AG04450 (cell line): ENCODE measurements at regions not wholly inside any gene's neighbourhood (a gene's known extent, or its start where the extent isn't known, plus 50 kb on each side); places are given as distances from the start of the nearest gene placed in this dataset.

Experiments used
- CTCF ChIA-PET: fragments of 300-600, 350-600 bp; formaldehyde crosslinking; extraction: SDS; loops from one replicate; lab custom pipeline; 2022; ENCODE audit warnings: antibody characterized with exemption, inconsistent platforms; lab: Charles Lee
- POLR2A ChIA-PET: fragments of 350-600 bp; formaldehyde crosslinking; extraction: SDS; loops from one replicate; lab custom pipeline; 2021; ENCODE audit warnings: antibody characterized with exemption, inconsistent platforms; lab: Yijun Ruan, JAX
- DNase-seq: peaks from one replicate; pipeline ENCODE4 v3.0.0-alpha.2; 2011; ENCODE audit warnings: low read depth, low spot score
- H3K27ac ChIP-seq: one replicate; pipeline ENCODE4 v1.5.1; 2012; ENCODE audit warnings: low read depth, low read length, control low read depth
- H3K27me3 ChIP-seq: one replicate; pipeline ENCODE4 v1.6.0; 2012; ENCODE audit warnings: low read length; ENCODE audit not compliant: control insufficient read depth, insufficient read depth
- H3K4me3 ChIP-seq: 2 replicates; pipeline ENCODE4 v1.5.1; 2011; ENCODE audit warnings: mild to moderate bottlenecking, low read depth, low read length, control low read depth
- H3K9me3 ChIP-seq: 2 replicates; pipeline ENCODE4 v1.5.1; 2012; ENCODE audit warnings: low read length; ENCODE audit not compliant: control insufficient read depth, insufficient read depth
- TF ChIP-seq, protein P1 (sequence below): IDR thresholded peaks from 2 replicates; pipeline ENCODE4 v1.5.1; 2011; ENCODE audit warnings: low read depth, low read length, control low read depth, inconsistent platforms

DNA sequence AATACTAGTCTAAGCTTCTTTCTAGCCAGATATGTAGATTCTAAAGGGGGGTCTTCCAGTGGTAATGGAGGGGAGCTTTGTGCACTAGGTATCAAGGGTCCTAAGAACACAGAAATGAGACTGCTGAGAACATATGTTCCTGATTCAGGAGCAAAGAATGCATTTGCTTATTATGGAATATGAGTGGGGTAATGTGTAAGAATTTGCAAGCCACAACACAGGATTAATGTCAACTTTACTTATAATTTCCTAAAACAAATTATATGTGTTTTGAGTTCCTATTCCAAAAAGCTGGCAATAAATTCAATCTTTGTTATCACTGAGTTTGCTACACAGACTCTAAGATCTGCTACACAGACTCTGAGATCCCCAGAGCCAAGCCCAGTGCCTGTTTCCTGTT lies 357.0 kb upstream of the PTBP2 start:
- TF ChIP-seq, protein P1, sequence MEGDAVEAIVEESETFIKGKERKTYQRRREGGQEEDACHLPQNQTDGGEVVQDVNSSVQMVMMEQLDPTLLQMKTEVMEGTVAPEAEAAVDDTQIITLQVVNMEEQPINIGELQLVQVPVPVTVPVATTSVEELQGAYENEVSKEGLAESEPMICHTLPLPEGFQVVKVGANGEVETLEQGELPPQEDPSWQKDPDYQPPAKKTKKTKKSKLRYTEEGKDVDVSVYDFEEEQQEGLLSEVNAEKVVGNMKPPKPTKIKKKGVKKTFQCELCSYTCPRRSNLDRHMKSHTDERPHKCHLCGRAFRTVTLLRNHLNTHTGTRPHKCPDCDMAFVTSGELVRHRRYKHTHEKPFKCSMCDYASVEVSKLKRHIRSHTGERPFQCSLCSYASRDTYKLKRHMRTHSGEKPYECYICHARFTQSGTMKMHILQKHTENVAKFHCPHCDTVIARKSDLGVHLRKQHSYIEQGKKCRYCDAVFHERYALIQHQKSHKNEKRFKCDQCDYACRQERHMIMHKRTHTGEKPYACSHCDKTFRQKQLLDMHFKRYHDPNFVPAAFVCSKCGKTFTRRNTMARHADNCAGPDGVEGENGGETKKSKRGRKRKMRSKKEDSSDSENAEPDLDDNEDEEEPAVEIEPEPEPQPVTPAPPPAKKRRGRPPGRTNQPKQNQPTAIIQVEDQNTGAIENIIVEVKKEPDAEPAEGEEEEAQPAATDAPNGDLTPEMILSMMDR, result no peak
- Histone ChIP-seq H3K9me3 (no peaks in the 10 kb centered on the region), H3K27ac (no peak overlapping the region), H3K4me3 (no peak overlapping the region), H3K27me3 (no peaks in the 10 kb centered on the region)
- CTCF ChIA-PET, result interaction anchor here (0.6 kb wide), 1 partner anchor 737 kb away, joined by 3 read pairs; no protein-coding TSS in a partner anchor
- POLR2A ChIA-PET, result no interaction called here
- no peak for DNase-seq

DNA sequence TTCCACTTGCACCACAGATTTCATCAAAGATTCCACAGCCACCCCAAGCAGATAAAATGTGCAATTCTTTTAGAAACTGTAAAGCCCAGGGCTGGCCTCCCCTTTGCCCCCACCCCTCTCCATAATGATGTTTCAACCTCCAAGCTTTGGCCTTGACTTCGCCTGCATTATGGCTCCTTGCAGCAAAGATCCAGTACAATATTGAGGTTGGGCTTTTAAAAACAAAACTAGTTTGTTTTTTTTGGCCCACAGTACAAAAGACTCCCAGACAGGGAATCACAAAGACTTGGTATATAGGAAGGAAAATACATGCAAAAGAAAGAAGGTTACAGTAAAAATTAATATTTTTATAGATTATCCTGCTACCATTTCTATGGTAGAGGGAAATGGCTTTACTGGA lies 356.5 kb upstream of the PTBP2 start:
- POLR2A ChIA-PET, result no interaction called here
- no peak overlapping the region for H3K4me3 ChIP-seq
- no peaks in the 10 kb centered on the region for H3K27me3 ChIP-seq
- H3K27ac ChIP-seq, result no peak overlapping the region
- CTCF ChIA-PET, result interaction anchor here (0.6 kb wide), 1 partner anchor 736 kb away, joined by 3 read pairs; no protein-coding TSS in a partner anchor
- no peaks in the 10 kb centered on the region for H3K9me3 ChIP-seq
- DNase-seq, result no peak
- TF ChIP-seq, protein P1, result no peak

DNA sequence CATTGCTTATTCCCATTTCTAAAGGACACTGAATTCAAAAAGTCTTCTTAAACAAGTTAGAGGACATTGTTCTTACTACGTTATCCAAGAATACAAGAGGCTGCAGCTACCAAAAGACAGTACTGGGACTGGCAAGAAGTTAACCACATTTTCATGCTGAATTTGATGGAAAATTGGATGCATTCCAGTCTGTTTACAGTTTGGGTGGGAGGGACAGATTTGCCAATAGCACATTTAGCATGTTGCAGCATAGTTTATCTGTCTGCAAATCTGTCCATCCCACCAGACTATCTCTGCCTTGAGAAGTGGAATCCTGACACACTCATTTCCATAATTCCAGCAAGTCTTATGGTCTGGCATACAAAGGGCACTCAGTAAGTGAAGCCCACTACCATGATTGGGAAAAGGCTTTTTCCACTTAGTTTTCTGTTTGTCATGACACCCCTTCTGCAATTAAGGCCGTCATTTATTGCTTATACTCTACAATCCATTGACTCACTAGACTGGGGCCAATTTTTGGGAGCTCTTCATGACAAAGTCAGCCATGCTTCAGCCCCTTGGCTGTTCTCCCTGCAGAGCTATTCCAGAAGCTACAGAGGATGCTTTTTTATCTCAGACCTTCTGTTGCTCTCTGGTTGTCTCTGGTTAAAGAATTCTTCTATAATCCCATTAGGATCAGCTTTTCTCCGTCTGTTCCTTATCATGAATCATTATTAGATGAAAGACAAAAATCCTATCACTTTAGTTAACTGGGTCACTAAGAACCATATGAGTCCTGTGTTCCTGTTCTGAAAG lies 355.8 kb upstream of the PTBP2 start:
- H3K9me3 ChIP-seq, result no peaks in the 10 kb centered on the region
- no peaks in the 10 kb centered on the region for H3K27me3 ChIP-seq
- no peak overlapping the region for H3K4me3 ChIP-seq
- no peak for DNase-seq
- H3K27ac ChIP-seq, result no peak overlapping the region
- ChIA-PET CTCF (no interaction called here), POLR2A (no interaction called here)
- TF ChIP-seq, protein P1, result no peak

DNA sequence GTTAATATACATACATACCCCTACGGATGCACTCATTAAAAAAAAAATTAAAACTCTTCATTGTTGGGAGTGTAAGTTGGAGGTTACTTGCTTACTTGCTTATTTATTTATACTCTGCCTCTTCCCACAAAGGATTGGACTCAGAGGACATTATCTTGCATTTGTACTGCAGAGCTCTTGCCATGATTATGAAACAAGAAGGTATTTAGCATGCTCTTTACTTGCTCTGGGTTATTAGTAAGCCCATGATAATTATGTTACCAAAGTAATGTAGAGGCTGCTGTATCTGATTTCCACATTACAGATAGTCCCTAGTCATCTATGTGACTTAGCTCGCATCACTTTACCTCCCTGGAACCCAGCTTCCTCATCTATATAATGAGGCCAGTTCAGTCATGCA lies 355.1 kb upstream of the PTBP2 start:
- CTCF ChIA-PET, result no interaction called here
- no peak for DNase-seq

DNA sequence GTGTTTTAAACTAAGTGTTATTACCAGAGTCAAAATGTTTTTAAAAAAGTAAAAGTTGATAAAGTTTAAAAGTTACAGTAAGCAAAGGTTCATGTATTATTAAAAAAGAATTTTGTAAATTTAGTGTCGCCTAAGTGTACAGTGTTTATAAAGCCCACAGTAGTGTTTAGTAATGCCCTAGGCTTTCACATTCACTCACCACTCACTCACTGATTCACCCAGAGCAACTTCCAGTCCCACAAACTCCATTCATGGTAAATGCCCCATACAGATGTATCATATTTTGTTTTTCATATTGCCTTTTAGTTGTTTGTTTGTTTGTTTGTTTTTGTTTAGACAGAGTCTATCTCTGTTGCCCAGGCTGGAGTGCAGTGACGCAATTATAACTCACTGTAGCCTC lies 353.8 kb upstream of the PTBP2 start:
- Histone ChIP-seq H3K9me3 (no peaks in the 10 kb centered on the region), H3K27me3 (no peaks in the 10 kb centered on the region), H3K27ac (no peak overlapping the region), H3K4me3 (no peak overlapping the region)
- no peak for DNase-seq
- TF ChIP-seq, protein P1, result no peak
- ChIA-PET CTCF (no interaction called here), POLR2A (interaction anchor here (0.7 kb wide), 1 partner anchor 683 kb away, joined by 3 read pairs; no protein-coding TSS in a partner anchor)

More for the DNA sequence above, 355.1 kb upstream of the PTBP2 start:
- H3K27me3 ChIP-seq, result no peaks in the 10 kb centered on the region
- no peaks in the 10 kb centered on the region for H3K9me3 ChIP-seq
- TF ChIP-seq, protein P1, result no peak
- H3K27ac ChIP-seq, result no peak overlapping the region
- no peak overlapping the region for H3K4me3 ChIP-seq
- POLR2A ChIA-PET, result no interaction called here
